ENCODE measurements at regions not wholly inside any gene's neighbourhood (a gene's known extent, or its start where the extent isn't known, plus 50 kb on each side); places are given as distances from the start of the nearest gene placed in this dataset.

DNA sequence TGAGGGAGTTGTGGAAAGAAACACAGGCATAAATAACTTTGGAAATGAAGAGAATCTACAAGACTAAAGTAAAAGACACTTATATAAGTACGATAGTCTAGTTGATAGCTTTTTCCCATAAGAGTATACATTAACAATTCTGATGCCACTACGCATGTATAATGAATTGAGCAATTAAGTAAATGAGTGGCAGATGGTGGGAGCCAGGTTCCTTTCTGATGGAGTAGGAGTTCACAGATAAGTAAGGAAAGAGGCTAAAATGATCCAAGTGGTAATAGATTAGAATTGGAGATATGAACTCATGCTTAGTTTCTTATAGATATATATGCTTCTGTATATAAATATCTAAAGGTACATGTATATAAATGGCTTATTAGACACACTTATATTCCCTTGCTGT is 368.3 kb downstream of the FAM181B start:
- DNase-seq, result no peak

GRCh38 chr11:82356316-82356715 is 377.3 kb downstream of the FAM181B start:
- DNase-seq, result no peak

- no peak for DNase-seq
These were observed 378.3 kb downstream of the FAM181B start for GRCh38 chr11:82355313-82355823.

DNA sequence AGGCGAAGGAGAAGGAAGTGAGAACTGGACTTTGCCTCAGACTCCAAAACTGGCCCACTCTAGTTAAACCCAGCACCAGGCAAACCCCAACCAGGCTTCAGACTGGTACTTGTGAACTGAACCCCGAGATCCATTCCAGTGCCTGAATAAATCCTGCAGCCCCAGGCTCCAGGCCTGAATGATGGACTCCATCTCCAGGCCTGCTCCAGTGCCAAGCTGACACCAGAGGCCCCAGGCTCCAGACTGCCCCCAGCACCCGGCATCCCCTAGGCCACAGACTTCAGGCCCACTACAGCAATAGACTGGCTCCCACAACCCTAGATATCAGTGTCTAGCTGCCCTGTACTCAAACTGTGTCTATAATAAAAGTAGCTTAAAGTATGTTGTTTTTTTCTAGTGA is 406.8 kb downstream of the FAM181B start:
- no peak for DNase-seq

DNA sequence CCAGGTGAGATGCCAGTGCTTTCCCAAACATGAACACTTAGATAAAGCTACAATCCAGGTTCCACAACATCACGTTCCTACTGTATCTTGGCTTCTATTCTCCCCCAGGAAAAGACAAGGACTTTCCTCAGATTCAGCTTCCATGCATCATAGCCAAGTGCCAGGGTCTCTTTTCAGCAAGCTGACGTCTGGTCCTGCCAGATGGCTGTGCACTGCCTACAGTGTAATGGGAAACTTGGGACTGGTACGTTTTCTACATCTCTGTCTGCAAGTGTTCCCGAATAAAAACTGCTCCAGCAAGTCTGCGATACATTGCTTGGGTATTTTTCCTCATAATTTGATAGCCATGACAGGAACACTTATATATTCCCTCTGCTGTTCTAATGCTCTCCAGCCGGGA is 412.5 kb downstream of the FAM181B start:
- DNase-seq, result no peak

DNA sequence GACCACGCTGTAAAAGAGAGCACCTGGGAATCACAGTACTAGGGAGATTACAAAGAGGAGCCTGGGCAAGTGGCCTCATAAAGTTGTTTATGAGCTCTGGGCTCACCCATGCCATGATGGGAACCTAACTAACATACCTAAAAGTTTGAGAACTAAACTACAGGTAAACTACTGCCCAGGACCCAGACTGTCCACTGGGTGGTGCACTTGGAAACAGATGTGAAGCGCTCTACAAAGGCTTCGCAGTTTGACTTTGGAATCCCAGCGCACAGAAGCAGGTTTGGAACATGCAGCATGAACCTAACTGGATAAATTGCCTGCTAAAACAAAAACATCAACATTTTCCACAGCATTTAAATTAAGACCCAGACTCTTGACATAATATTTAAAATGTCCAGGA is 418.6 kb downstream of the FAM181B start:
- DNase-seq, result peak in 1 of 14 donors; percentile 1

DNA sequence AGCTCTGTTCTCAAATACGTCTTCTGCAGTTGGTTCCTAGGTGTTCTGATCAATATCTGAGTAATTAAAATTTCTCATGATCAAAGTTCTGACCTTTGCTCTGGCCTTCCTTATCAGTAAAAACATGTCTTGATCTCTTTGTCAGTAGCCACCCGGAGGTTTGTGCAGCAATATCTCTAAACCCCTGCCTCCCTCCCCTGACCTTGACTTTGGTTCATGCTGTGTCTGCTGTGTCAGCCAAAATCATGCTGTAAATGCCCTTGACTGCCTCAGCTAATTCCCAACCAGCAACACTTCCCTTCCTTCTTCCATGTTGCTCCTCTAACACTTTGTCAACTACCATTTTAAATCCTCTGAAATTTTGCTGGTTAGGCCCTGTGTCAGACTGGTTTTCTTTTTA is 424.7 kb downstream of the FAM181B start:
- no peak for DNase-seq

DNA sequence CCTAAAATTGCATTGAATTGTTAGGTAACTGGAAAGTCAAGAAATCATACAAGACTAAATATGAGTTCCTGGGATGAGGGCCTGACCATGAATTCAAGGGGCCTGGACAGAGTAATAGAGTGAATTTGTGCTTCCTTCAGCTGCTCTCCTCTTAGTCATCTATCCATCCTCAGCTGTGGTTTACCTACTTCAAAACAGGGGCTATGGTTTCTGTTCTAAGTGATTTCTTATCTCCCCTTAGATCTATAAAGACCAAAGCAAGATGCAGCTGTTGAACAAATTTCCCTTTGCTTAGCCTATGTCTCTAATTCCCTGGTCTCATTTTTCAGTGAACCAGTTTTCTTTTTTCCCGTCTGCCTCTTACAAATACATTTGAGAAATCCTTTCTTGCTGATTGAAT is 428.5 kb downstream of the FAM181B start:
- no peak for DNase-seq

DNA sequence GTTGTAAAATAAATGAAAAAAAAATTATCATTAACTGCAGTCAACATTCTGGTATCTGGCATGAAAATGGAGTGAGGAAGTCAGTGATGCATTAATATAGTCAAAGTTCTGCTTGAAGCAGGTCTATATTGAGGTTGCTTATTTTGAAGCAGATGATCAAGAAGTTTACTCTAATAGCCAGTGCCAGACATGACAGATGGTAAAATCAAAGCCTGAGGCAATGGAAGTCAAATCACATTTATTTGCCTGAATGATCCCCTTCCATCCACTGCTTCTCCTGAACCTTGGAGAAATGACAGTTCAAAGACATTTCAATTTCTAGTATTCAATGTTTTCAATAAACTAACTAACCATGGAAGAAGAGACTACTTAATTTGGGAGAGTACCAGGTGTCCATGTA is 430.0 kb downstream of the FAM181B start:
- DNase-seq, result no peak

DNA sequence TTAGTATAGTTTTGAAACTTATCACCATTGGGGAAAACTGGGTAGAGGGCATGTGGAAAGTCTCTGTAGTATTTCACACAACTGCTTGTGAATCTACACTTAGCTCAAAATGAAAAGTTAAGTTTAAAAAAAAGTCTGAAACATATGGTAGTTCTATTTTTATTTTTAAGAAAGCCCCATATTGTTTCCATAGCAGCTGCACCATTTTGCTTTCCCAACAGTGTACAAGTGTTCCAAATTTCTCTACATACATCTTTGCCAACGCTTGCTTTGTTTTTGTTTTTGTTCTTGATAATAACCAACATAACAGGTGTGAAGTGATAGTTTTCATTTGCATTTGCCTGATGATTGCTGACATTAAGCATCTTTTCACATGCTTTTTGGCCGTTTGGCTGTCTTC is 445.2 kb downstream of the FAM181B start:
- DNase-seq, result no peak

GRCh38 chr11:82270870-82271269 is 462.8 kb downstream of the FAM181B start:
- no peak for DNase-seq

DNA sequence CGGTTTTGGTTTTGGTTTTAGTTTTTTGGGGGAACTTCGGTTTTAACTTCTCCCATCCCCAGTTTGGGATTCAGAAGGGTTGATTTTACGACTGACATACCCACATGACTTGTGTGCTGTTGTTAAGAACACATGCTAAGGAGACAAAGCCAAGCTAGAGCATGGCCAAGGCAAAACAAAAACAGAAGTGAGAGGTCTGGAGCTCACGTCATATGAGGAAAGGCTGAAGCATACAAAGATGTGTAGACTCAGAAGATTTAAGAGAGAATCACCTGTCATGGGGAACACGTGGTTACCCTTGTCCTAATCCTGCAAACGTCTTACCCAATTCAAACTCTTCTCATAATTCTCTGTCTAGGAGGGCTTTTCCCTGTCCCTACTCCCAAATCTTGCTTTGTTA is 465.0 kb downstream of the FAM181B start:
- DNase-seq, result no peak

GRCh38 chr11:82267186-82267585 is 466.5 kb downstream of the FAM181B start:
- no peak for DNase-seq

GRCh38 chr11:82261367-82261766 is 472.3 kb downstream of the FAM181B start:
- DNase-seq, result no peak

GRCh38 chr11:82250047-82250446 is 483.6 kb downstream of the FAM181B start:
- DNase-seq, result no peak

GRCh38 chr11:82246926-82247325 is 486.7 kb downstream of the FAM181B start:
- no peak for DNase-seq

DNA sequence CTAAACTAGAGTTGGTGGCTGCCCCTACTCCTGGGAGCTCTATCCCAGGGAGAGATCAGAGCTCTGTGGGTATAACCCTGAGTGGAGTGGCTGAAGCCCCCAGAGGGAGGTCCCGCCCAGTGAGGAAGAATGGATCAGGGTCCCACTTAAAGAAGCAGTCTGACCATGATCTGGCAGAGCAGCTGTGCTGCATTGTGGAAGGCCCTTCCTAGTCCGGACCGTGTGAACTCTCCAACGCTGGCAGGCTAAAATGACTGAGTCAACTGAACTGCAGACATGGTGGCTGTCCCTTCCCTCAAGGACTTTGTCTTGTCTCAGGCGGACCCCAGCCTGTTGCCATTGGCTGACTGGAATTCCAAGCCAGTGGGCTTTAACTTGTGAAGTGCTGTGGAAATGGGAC is 494.2 kb downstream of the FAM181B start:
- no peak for DNase-seq

- DNase-seq, result no peak
These were observed 499.4 kb downstream of the FAM181B start for GRCh38 chr11:82234256-82234655.

DNA sequence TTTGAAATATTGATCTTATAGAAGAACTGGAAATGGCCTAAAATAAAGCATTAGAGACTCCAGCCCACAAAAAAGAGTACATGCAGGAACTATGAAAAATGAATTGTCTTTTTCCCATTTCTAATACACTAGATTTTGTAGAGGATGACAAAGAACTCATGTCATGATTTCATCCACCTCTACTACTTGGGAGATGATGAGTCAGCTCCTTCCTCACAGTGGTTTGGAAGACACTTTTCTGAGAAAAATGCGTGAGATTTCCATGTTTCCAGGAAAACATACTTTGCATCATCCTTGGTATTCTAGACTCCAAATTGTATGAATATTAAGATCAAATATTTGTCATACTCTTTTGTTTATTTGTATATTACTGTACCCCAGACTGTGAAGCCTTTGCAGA is 500.5 kb downstream of the FAM181B start:
- DNase-seq, result no peak

DNA sequence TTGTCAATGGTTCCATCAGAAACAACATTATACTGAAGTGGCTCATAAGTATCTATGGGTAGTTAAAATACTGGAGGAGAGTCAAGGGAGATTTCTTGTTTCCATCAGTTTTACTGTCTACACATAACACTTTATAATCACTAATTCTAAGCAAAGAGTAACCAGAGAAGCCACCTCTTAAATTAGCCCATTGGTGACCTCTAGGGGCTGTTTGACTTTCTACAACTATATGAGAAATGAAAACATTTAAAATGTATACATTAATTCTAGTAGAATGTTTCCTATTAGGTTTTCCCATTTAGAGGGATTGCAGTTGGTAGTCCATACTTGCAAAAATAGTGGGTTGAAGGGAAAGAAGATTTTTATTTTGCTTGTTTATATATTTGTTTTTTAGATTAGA is 504.3 kb downstream of the FAM181B start:
- no peak for DNase-seq

GRCh38 chr11:82225930-82226329 is 507.7 kb downstream of the FAM181B start:
- no peak for DNase-seq

DNA sequence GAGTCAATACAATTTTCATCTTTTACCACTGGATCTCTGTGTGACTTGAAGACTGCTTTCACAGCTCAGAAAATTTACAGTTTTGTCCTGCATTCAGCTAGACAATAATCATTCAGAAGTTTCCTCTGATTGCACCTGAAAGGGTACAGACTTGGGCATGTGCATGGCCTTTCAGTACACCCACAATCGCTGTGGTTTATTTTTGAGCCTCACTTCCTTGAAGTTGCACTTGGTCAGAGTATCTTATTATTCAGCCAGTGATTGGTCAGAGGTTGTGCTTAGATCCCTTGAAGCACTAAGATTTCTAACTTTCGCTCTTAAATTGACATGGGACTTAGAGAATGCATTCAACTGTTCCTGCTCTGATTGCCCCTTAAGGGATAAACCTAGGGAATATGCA is 508.2 kb downstream of the FAM181B start:
- no peak for DNase-seq

GRCh38 chr11:82216927-82217570 is 516.6 kb downstream of the FAM181B start:
- no peak for DNase-seq

GRCh38 chr11:82210011-82210410 is 523.7 kb downstream of the FAM181B start:
- DNase-seq, result no peak

DNA sequence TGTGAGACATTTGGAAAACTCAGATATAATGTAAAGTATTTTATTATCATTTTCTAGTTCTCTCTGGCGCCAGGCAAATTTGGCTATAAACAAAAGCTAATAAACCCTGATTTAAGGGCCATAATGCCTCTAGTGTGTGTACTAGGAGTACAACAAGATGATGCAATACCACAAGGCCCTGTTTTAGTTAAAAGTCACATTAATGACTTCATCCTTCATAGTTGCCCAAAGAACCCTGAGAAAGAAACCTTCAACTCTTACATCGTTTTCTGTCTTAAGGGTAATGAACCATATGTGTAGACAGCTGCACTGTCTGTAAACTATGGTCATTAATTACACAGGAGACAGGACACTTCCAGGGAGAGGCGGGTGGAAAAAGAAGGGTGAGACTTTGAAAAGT is 538.4 kb downstream of the FAM181B start:
- no peak for DNase-seq
